ENCODE measurements at regions not wholly inside any gene's neighbourhood (a gene's known extent, or its start where the extent isn't known, plus 50 kb on each side); places are given as distances from the start of the nearest gene placed in this dataset.
"Not testable (repeated sequence)": the region's sequence is repeated elsewhere in the genome, so short reads cannot be mapped to it uniquely, and the experiment has no call there.

GRCh38 chr21:13409184-13409583 is 200.4 kb upstream of the POTED start:
- not testable (repeated sequence) for TF ChIP-seq CTCF (conservative IDR thresholded peaks at IDR 0.05; ENCODE audit: low read depth in 2 of 2); POLR2AphosphoS5 (IDR thresholded peaks at IDR 0.05; ENCODE audit: low read depth); EZH2 (IDR thresholded peaks at IDR 0.05; ENCODE audit: low read depth, unreplicated experiment); EZH2phosphoT487 (IDR thresholded peaks at IDR 0.05; ENCODE audit: unreplicated experiment); CREB1 (CRISPR knock-in tag; IDR thresholded peaks at IDR 0.05; ENCODE audit: low read depth); JUNB (IDR thresholded peaks at IDR 0.05; ENCODE audit: unreplicated experiment); ZNF114 (CRISPR knock-in tag; IDR thresholded peaks at IDR 0.05)
- TF ChIP-seq, protein P1, sequence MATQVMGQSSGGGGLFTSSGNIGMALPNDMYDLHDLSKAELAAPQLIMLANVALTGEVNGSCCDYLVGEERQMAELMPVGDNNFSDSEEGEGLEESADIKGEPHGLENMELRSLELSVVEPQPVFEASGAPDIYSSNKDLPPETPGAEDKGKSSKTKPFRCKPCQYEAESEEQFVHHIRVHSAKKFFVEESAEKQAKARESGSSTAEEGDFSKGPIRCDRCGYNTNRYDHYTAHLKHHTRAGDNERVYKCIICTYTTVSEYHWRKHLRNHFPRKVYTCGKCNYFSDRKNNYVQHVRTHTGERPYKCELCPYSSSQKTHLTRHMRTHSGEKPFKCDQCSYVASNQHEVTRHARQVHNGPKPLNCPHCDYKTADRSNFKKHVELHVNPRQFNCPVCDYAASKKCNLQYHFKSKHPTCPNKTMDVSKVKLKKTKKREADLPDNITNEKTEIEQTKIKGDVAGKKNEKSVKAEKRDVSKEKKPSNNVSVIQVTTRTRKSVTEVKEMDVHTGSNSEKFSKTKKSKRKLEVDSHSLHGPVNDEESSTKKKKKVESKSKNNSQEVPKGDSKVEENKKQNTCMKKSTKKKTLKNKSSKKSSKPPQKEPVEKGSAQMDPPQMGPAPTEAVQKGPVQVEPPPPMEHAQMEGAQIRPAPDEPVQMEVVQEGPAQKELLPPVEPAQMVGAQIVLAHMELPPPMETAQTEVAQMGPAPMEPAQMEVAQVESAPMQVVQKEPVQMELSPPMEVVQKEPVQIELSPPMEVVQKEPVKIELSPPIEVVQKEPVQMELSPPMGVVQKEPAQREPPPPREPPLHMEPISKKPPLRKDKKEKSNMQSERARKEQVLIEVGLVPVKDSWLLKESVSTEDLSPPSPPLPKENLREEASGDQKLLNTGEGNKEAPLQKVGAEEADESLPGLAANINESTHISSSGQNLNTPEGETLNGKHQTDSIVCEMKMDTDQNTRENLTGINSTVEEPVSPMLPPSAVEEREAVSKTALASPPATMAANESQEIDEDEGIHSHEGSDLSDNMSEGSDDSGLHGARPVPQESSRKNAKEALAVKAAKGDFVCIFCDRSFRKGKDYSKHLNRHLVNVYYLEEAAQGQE (IDR thresholded peaks at IDR 0.05; ENCODE audit: unreplicated experiment), result not testable (repeated sequence)
